OCI-LY3 (cell line): ENCODE measurements at regions not wholly inside any gene's neighbourhood (a gene's known extent, or its start where the extent isn't known, plus 50 kb on each side); places are given as distances from the start of the nearest gene placed in this dataset.

Experiments
- H2AFZ ChIP-seq: fragments of 200-600, 300-600 bp; shearing (Covaris generic); 2 replicates; pipeline ENCODE4 v1.6.0; 2014; ENCODE audit warnings: antibody characterized with exemption, low read depth, low read length
- H3K27ac ChIP-seq: fragments of 200-600, 300-600 bp; sonication (generic); 2 replicates; pipeline ENCODE4 v1.5.1; 2014; ENCODE audit warnings: mild to moderate bottlenecking, low read length, moderate library complexity, mixed read lengths
- H3K27me3 ChIP-seq: fragments of 200-600, 300-600 bp; sonication (generic); 2 replicates; pipeline ENCODE4 v1.6.1; 2014; ENCODE audit warnings: low read depth, low read length, mixed read lengths
- H3K36me3 ChIP-seq: fragments of 200-600, 300-600 bp; sonication (generic); replicated peaks from 2 replicates; pipeline ENCODE3; 2014; ENCODE audit warnings: low read depth, low read length, mixed read lengths
- H3K4me1 ChIP-seq: fragments of 300-600, 200-600 bp; sonication (generic); 2 replicates; pipeline ENCODE4 v1.6.1; 2014; ENCODE audit warnings: low read length, mixed read lengths
- H3K4me2 ChIP-seq: fragments of 200-600, 300-600 bp; sonication (generic); 2 replicates; pipeline ENCODE4 v1.6.1; 2014; ENCODE audit warnings: low read length, mixed read lengths
- H3K4me3 ChIP-seq: fragments of 300-600, 200-600 bp; sonication (generic); 2 replicates; pipeline ENCODE4 v1.5.1; 2014; ENCODE audit warnings: antibody characterized with exemption, mild to moderate bottlenecking, low read length, moderate library complexity
- H3K79me2 ChIP-seq: fragments of 300-600, 200-600 bp; shearing (Covaris generic); 2 replicates; pipeline ENCODE4 v1.6.1; 2014; ENCODE audit warnings: mild to moderate bottlenecking, low read length, mixed read lengths
- H3K9ac ChIP-seq: fragments of 300-600, 200-600 bp; shearing (Covaris generic); 2 replicates; pipeline ENCODE4 v1.6.0; 2014; ENCODE audit warnings: mild to moderate bottlenecking, low read length, moderate library complexity
- H3K9me3 ChIP-seq: fragments of 200-600, 300-600 bp; shearing (Covaris generic); 2 replicates; pipeline ENCODE4 v1.6.1; 2014; ENCODE audit warnings: low read length, mixed read lengths; ENCODE audit not compliant: insufficient read depth
- H4K20me1 ChIP-seq: fragments of 200-600, 300-600 bp; sonication (generic); 2 replicates; pipeline ENCODE4 v1.6.1; 2016; ENCODE audit warnings: low read length, mixed read lengths; ENCODE audit not compliant: insufficient read depth
- EZH2phosphoT487 ChIP-seq: fragments of 200-600 bp; shearing (Covaris generic); IDR thresholded peaks from 2 replicates; pipeline ENCODE4 v1.6.1; 2018; ENCODE audit warnings: antibody characterized with exemption, mixed run types, low read depth
- TF ChIP-seq, protein P1 (sequence below): fragments of 200-600, 300-600 bp; sonication (generic); IDR thresholded peaks from 2 replicates; pipeline ENCODE4 v1.5.1; 2014; ENCODE audit warnings: antibody characterized with exemption, low read length, low read depth

DNA sequence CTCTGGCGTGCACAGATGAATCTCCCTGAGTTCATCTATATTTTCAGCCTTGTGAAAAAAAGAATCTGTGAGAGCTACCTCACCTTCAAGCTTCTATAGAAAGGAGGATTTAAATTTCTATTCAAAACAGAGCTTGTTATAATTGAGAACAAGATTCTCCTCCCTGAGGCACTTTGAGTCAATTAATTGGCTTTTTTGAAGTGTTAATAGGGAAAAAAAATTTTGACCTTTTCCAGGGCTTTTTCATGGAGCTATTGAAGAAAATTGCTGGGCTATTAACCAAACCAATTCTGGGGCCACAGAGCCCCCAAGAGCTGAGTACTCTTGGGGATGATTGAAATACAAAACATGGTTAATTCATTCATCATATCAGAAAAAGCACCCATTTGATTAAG lies 225.1 kb downstream of the CMPK2 start:
- H3K4me3 ChIP-seq = no peak overlapping the region
- no peaks in the 10 kb centered on the region for H3K36me3 ChIP-seq
- H3K27ac ChIP-seq = no peak overlapping the region
- no peaks in the 10 kb centered on the region for H3K9me3 ChIP-seq
- H4K20me1 ChIP-seq = no peaks in the 10 kb centered on the region
- no peak overlapping the region for H3K4me2 ChIP-seq
- H3K9ac ChIP-seq = no peak overlapping the region
- H3K79me2 ChIP-seq = no peaks in the 10 kb centered on the region
- H2AFZ ChIP-seq = no peak overlapping the region
- H3K4me1 ChIP-seq = no peaks in the 10 kb centered on the region
- H3K27me3 ChIP-seq = no peaks in the 10 kb centered on the region
- no peak for TF ChIP-seq EZH2phosphoT487
- TF ChIP-seq, protein P1, sequence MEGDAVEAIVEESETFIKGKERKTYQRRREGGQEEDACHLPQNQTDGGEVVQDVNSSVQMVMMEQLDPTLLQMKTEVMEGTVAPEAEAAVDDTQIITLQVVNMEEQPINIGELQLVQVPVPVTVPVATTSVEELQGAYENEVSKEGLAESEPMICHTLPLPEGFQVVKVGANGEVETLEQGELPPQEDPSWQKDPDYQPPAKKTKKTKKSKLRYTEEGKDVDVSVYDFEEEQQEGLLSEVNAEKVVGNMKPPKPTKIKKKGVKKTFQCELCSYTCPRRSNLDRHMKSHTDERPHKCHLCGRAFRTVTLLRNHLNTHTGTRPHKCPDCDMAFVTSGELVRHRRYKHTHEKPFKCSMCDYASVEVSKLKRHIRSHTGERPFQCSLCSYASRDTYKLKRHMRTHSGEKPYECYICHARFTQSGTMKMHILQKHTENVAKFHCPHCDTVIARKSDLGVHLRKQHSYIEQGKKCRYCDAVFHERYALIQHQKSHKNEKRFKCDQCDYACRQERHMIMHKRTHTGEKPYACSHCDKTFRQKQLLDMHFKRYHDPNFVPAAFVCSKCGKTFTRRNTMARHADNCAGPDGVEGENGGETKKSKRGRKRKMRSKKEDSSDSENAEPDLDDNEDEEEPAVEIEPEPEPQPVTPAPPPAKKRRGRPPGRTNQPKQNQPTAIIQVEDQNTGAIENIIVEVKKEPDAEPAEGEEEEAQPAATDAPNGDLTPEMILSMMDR = no peak

- Histone ChIP-seq H3K4me2 (no peak overlapping the region), H3K9ac (no peak overlapping the region), H3K4me3 (no peak overlapping the region), H3K4me1 (no peaks in the 10 kb centered on the region), H4K20me1 (no peaks in the 10 kb centered on the region), H3K27me3 (no peaks in the 10 kb centered on the region), H3K79me2 (no peaks in the 10 kb centered on the region), H3K36me3 (no peaks in the 10 kb centered on the region), H3K27ac (no peak overlapping the region), H2AFZ (no peak overlapping the region), H3K9me3 (no peaks in the 10 kb centered on the region)
- TF ChIP-seq, protein P1 = no peak
- no peak for TF ChIP-seq EZH2phosphoT487
These were observed 223.8 kb downstream of the CMPK2 start for GRCh38 chr2:6641956-6642355.

- H3K4me2 ChIP-seq = no peak overlapping the region
- TF ChIP-seq, protein P1 = no peak
- TF ChIP-seq EZH2phosphoT487 = no peak
- no peaks in the 10 kb centered on the region for H3K36me3 ChIP-seq
- no peaks in the 10 kb centered on the region for H3K4me1 ChIP-seq
- no peaks in the 10 kb centered on the region for H3K79me2 ChIP-seq
- no peak overlapping the region for H3K27ac ChIP-seq
- H2AFZ ChIP-seq = no peak overlapping the region
- H3K9me3 ChIP-seq = no peaks in the 10 kb centered on the region
- H3K9ac ChIP-seq = no peak overlapping the region
- H3K27me3 ChIP-seq = no peaks in the 10 kb centered on the region
- no peak overlapping the region for H3K4me3 ChIP-seq
- no peaks in the 10 kb centered on the region for H4K20me1 ChIP-seq
These were observed 221.4 kb downstream of the CMPK2 start for GRCh38 chr2:6644261-6644660.

GRCh38 chr2:6645004-6645403 lies 220.7 kb downstream of the CMPK2 start:
- no peaks in the 10 kb centered on the region for H3K36me3 ChIP-seq
- no peaks in the 10 kb centered on the region for H3K79me2 ChIP-seq
- H3K4me2 ChIP-seq = no peak overlapping the region
- TF ChIP-seq, protein P1 = no peak
- no peak for TF ChIP-seq EZH2phosphoT487
- no peaks in the 10 kb centered on the region for H3K9me3 ChIP-seq
- H3K9ac ChIP-seq = no peak overlapping the region
- no peaks in the 10 kb centered on the region for H3K4me1 ChIP-seq
- no peak overlapping the region for H2AFZ ChIP-seq
- H4K20me1 ChIP-seq = no peaks in the 10 kb centered on the region
- no peaks in the 10 kb centered on the region for H3K27me3 ChIP-seq
- H3K27ac ChIP-seq = no peak overlapping the region
- no peak overlapping the region for H3K4me3 ChIP-seq
